ENCODE measurements at regions not wholly inside any gene's neighbourhood (a gene's known extent, or its start where the extent isn't known, plus 50 kb on each side); places are given as distances from the start of the nearest gene placed in this dataset.

GRCh38 chr6:43910638-43911353, 140.8 kb downstream of the VEGFA start:
- DNase-seq = no peak
- intact Hi-C loops (cut with DNase I) = no loop called here
- ATAC-seq (ENCODE audit: poor library complexity) = no peak

DNA sequence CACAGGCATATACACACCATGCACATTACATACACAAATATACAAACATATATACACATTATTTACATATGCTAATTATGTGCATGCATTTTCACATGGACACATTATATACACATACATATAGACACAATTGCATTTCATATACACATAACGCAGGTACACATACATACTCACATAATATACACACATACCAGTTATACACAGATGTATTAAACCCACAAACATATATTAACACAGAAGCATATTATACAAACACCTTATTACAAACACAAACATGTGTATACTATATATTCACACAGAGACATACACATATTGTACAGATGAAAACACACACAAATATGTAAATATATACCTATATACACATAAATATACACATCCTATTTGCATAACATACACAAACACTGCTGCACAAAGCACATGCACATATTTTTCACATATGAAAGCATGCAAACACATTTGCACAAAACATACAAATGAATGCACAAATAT, 140.2 kb downstream of the VEGFA start:
- DNase-seq = no peak
- intact Hi-C loops (cut with DNase I) = no loop called here
- no peak for ATAC-seq (ENCODE audit: poor library complexity)

GRCh38 chr6:43909474-43910148, 139.6 kb downstream of the VEGFA start:
- ATAC-seq (ENCODE audit: poor library complexity) (peak; percentile 83), DNase-seq (peak; percentile 72)
- intact Hi-C loops (cut with DNase I) = no loop called here

- ATAC-seq (ENCODE audit: poor library complexity) (peak; percentile 70), DNase-seq (peak; percentile 52)
- intact Hi-C loops (cut with DNase I) = no loop called here
Measured at GRCh38 chr6:43907789-43908472, 137.9 kb downstream of the VEGFA start.

DNA sequence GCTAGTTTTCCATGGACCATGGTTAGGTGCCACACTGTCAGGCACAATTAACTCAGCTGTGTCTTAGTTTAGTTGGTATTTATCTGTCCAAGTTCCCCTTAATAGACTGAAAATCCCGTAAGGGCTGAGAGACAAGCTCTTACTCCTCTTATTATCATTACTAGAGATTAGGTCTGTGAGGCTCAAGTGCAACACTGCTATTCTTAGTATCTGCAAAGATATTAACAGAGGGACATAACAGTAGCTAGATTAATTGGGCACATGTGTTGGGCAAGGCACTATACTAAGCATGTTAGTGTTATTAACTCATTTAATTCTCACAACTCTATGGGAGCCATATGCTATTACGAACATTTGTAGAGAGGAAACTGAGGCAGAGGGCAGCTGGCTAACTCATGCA, 137.3 kb downstream of the VEGFA start:
- DNase-seq (no peak), ATAC-seq (ENCODE audit: poor library complexity) (peak; percentile 43)
- intact Hi-C loops (cut with DNase I) = no loop called here

- intact Hi-C loops (cut with DNase I) = no loop called here
- no peak for ATAC-seq (ENCODE audit: poor library complexity)
Measured at GRCh38 chr6:43904311-43905123, 134.5 kb downstream of the VEGFA start.

DNA sequence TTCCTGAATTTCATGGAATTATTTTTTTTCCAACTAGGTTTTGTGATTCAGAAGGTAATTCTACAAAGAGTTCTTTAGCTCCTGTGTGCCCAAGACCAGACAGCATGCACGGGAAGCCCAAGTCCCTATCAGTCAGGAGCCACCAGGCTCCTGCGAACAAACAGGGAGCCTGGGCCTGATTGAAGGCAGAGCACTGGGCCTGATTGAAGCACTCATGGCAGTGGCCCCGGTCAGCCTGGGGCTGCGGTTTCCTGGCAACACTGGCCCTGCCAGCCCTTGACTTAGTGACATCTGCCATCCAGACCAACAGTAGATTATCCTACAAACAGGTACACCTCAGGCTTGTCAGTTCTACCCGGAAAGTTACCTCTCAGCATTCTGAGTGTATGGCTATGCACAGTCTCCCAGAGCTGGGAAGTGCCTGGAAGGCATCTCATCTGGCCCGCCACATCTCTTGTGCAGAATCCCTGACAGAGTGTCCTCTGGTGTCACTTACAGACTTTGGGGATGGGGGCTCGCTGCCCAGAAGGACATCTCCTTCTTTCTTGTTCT, 133.8 kb downstream of the VEGFA start:
- ATAC-seq (ENCODE audit: poor library complexity) (no peak), DNase-seq (no peak)
- intact Hi-C loops (cut with DNase I) = no loop called here

More at GRCh38 chr6:43904311-43905123, 134.5 kb downstream of the VEGFA start:
- DNase-seq = no peak

GRCh38 chr6:43901733-43902230, 131.8 kb downstream of the VEGFA start:
- DNase-seq (no peak), ATAC-seq (ENCODE audit: poor library complexity) (no peak)
- intact Hi-C loops (cut with DNase I) = no loop called here

GRCh38 chr6:43900916-43901732, 131.1 kb downstream of the VEGFA start:
- intact Hi-C loops (cut with DNase I) = no loop called here
- ATAC-seq (ENCODE audit: poor library complexity) = no peak
- DNase-seq = no peak

DNA sequence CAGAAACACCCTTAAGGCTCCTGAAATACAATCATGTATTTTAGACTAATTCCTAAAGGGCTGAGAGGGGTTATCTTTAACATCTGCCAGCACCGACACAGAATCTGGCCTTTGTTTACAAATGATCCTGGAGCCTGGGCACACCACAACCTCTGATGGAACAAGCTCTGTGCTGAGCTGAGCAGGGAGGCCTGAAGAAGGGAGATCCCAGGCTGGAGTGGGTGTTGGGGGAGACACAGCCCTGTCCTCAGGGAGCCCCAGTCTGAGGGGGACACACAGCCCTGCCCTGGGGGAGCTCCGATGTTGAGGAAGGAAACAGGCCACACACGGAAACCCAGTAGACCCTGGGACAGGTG, 130.5 kb downstream of the VEGFA start:
- intact Hi-C loops (cut with DNase I) = no loop called here
- ATAC-seq (ENCODE audit: poor library complexity) (no peak), DNase-seq (no peak)

DNA sequence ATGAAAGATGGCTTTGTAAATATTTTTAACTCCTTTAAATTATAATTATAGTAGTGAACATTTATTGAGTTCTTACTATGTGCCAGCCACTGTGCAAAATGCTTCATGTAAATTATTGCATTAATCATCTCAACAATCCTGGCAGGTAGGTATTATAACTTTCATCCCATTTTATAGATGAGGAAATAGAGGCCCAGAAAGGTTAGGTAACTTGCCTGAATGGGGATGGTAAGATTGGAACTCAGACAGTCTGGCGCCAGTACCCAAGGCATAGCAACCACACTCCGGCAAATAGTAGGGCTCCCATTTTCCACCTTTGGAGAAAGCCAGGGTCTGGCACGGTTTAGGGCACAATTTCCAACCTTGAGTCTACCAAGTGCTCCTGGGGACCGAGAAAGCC, 129.8 kb downstream of the VEGFA start:
- ATAC-seq (ENCODE audit: poor library complexity) (no peak), DNase-seq (no peak)
- intact Hi-C loops (cut with DNase I) = no loop called here

- DNase-seq (no peak), ATAC-seq (ENCODE audit: poor library complexity) (no peak)
- intact Hi-C loops (cut with DNase I) = no loop called here
Measured at GRCh38 chr6:43898358-43899131, 128.5 kb downstream of the VEGFA start.

GRCh38 chr6:43897571-43898302, 127.7 kb downstream of the VEGFA start:
- ATAC-seq (ENCODE audit: poor library complexity) = no peak

DNA sequence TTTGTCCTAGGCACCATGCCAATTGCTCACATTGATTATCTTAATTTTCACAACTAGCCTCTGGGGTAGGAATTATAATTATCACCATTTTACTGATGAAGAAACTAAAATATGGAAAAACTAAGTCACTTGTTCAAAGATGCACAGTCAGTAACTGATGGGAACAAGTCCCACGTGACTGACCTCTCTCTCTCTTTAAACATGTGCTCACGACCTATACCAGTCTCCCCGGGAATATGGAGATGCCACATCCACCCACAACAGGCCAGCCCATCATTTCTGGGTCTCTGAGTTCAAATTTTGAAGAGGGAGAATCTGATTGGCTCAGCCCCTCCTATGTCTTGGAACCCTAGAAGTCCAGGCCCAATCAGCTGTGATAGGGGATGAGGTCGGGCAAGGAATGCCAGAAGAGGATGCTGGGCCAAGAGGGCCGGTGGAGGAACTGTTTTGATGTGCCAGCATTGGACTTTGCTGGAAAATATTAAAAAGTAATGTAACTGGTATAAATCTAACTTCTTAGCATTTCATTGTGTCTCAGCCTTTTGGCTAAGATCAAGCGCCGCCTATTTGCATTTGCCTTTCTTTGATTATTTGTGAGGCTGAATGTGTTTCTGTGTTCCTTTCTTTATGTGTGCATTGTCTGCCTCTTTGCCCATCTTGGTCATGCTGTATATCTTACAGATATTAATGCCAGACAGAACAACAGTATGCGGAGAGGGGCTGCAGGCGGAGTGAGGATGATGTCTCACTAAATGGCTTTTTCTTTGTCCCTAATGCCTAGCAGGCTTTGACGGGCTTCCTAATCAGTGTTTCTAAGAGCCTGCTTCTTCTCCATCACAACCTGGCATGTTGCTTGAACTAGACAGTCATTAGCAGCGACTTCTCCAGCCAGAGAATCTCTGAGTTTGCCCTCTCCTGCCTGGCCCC, 126.6 kb downstream of the VEGFA start:
- intact Hi-C loops (cut with DNase I) = no loop called here
- ATAC-seq (ENCODE audit: poor library complexity) (no peak), DNase-seq (no peak)

More at GRCh38 chr6:43897571-43898302, 127.7 kb downstream of the VEGFA start:
- intact Hi-C loops (cut with DNase I) = no loop called here
- DNase-seq = no peak

GRCh38 chr6:43895656-43896328, 125.8 kb downstream of the VEGFA start:
- ATAC-seq (ENCODE audit: poor library complexity) = no peak
- DNase-seq = no peak
- intact Hi-C loops (cut with DNase I) = no loop called here
